Stimulated activated naive CD8-positive, alpha-beta T cell treated with anti-CD3 and anti-CD28 coated beads, Interleukin-15, Interleukin-2, amounts not matched to agents 100 U/mL and 50 U/mL, for 24 hours (primary cell): ENCODE measurements at regions not wholly inside any gene's neighbourhood (a gene's known extent, or its start where the extent isn't known, plus 50 kb on each side); places are given as distances from the start of the nearest gene placed in this dataset.

Source experiments
- ATAC-seq: fragments of 150-1000 bp; cut with Tn5 transposase; one replicate; pipeline ENCODE4 v1.10.0; 2021
- DNase-seq: peaks from one replicate; pipeline ENCODE4 v3.0.0; 2021

GRCh38 chr14:97264516-97265230, 467.5 kb downstream of the VRK1 start:
- DNase-seq, result no peak
- ATAC-seq, result no peak

- no peak for DNase-seq
- ATAC-seq, result no peak
These were observed 469.5 kb downstream of the VRK1 start for GRCh38 chr14:97266653-97267052.

GRCh38 chr14:97267509-97267908, 470.3 kb downstream of the VRK1 start:
- ATAC-seq, result no peak
- no peak for DNase-seq

GRCh38 chr14:97268097-97268496, 470.9 kb downstream of the VRK1 start:
- ATAC-seq, result no peak
- no peak for DNase-seq

- ATAC-seq, result no peak
- DNase-seq, result no peak
These were observed 473.1 kb downstream of the VRK1 start for GRCh38 chr14:97270308-97270707.

- no peak for ATAC-seq
- no peak for DNase-seq
These were observed 474.3 kb downstream of the VRK1 start for GRCh38 chr14:97271451-97271960.

GRCh38 chr14:97273540-97273939, 476.4 kb downstream of the VRK1 start:
- DNase-seq (no peak), ATAC-seq (no peak)

GRCh38 chr14:97274626-97275025, 477.4 kb downstream of the VRK1 start:
- DNase-seq (no peak), ATAC-seq (no peak)

- ATAC-seq (no peak), DNase-seq (no peak)
These were observed 478.1 kb downstream of the VRK1 start for GRCh38 chr14:97275276-97275675.

- no peak for ATAC-seq
- DNase-seq, result no peak
These were observed 479.4 kb downstream of the VRK1 start for GRCh38 chr14:97276573-97276972.

- DNase-seq, result no peak
- ATAC-seq, result no peak
These were observed 480.5 kb downstream of the VRK1 start for GRCh38 chr14:97277711-97278110.

GRCh38 chr14:97280526-97280925, 483.3 kb downstream of the VRK1 start:
- no peak for DNase-seq
- no peak for ATAC-seq

- DNase-seq, result no peak
- peak; percentile 28 for ATAC-seq
These were observed 484.6 kb downstream of the VRK1 start for GRCh38 chr14:97281741-97282140.

GRCh38 chr14:97282210-97283004, 485.2 kb downstream of the VRK1 start:
- no peak for ATAC-seq
- DNase-seq, result no peak

GRCh38 chr14:97283005-97283403, 485.8 kb downstream of the VRK1 start:
- ATAC-seq, result no peak
- DNase-seq, result no peak

GRCh38 chr14:97283426-97283825, 486.2 kb downstream of the VRK1 start:
- no peak for DNase-seq
- no peak for ATAC-seq

GRCh38 chr14:97283841-97284240, 486.7 kb downstream of the VRK1 start:
- DNase-seq (no peak), ATAC-seq (no peak)

- DNase-seq (no peak), ATAC-seq (no peak)
These were observed 490.8 kb downstream of the VRK1 start for GRCh38 chr14:97287956-97288355.

- ATAC-seq, result peak; percentile 57
- peak; percentile 15 for DNase-seq
These were observed 492.9 kb downstream of the VRK1 start for GRCh38 chr14:97290065-97290464.

- ATAC-seq (no peak), DNase-seq (no peak)
These were observed 493.8 kb downstream of the VRK1 start for GRCh38 chr14:97290977-97291376.

GRCh38 chr14:97293659-97294058, 496.5 kb downstream of the VRK1 start:
- ATAC-seq (no peak), DNase-seq (no peak)

- no peak for ATAC-seq
- DNase-seq, result no peak
These were observed 498.0 kb downstream of the VRK1 start for GRCh38 chr14:97295108-97295710.

- ATAC-seq (no peak), DNase-seq (no peak)
These were observed 499.0 kb downstream of the VRK1 start for GRCh38 chr14:97296176-97296575.
